Neural cell (in vitro differentiated cells): ENCODE measurements at regions not wholly inside any gene's neighbourhood (a gene's known extent, or its start where the extent isn't known, plus 50 kb on each side); places are given as distances from the start of the nearest gene placed in this dataset.

Experiments used
- EP300 ChIP-seq: fragments of 450-650 bp; conservative IDR thresholded peaks from 2 replicates; pipeline ENCODE4 v1.6.1; 2014; ENCODE audit warnings: antibody characterized with exemption, mild to moderate bottlenecking, moderate library complexity; ENCODE audit not compliant: poor library complexity, severe bottlenecking
- EZH2 ChIP-seq: fragments of 200-600, 300-800 bp; shearing (Covaris generic), sonication (generic); IDR thresholded peaks from 2 replicates; pipeline ENCODE4 v1.6.1; 2014; ENCODE audit warnings: antibody characterized with exemption, low read length, borderline replicate concordance, mild to moderate bottlenecking; ENCODE audit not compliant: insufficient read depth, poor library complexity, severe bottlenecking
- MXI1 ChIP-seq: fragments of 450-650 bp; conservative IDR thresholded peaks from 2 replicates; pipeline ENCODE4 v1.6.1; 2014; ENCODE audit warnings: antibody characterized with exemption, mild to moderate bottlenecking; ENCODE audit not compliant: poor library complexity, severe bottlenecking
- POLR2AphosphoS5 ChIP-seq: IDR thresholded peaks from 2 replicates; pipeline ENCODE4 v1.6.1; 2012
- RAD21 ChIP-seq: fragments of 450-650 bp; conservative IDR thresholded peaks from 2 replicates; pipeline ENCODE4 v1.6.1; 2014; ENCODE audit warnings: antibody characterized with exemption, mild to moderate bottlenecking, moderate library complexity
- TAF1 ChIP-seq: IDR thresholded peaks from 2 replicates; pipeline ENCODE4 v1.6.1; 2012; ENCODE audit warnings: low read depth
- TF ChIP-seq, protein P1 (sequence below): fragments of 450-650 bp; IDR thresholded peaks from 2 replicates; pipeline ENCODE4 v1.5.1; 2014; ENCODE audit warnings: antibody characterized with exemption, mild to moderate bottlenecking, moderate library complexity; ENCODE audit not compliant: poor library complexity, severe bottlenecking
- TF ChIP-seq, protein P2 (sequence below): IDR thresholded peaks from 2 replicates; pipeline ENCODE4 v1.6.1; 2012; ENCODE audit warnings: borderline replicate concordance

DNA sequence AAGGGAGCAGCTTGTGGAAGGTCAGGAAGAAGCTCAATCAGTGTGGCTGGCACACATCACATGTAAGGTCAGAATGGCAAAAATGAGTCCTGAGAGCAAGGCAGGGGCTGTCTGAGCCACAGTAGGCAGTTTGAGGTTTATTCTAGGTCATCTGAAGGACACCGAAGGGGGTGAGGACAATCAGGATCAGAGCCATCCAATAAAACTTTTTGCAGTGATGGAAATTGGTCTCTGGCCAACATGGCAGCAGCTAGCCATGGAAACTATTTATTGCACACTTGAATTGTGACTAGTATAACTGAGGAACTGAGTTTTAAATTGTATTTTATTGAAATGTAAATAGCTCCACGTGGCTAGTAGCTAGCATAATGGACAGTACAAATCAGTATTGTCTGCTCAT lies 97.0 kb upstream of the CACNA1E start:
- TF ChIP-seq, protein P1, sequence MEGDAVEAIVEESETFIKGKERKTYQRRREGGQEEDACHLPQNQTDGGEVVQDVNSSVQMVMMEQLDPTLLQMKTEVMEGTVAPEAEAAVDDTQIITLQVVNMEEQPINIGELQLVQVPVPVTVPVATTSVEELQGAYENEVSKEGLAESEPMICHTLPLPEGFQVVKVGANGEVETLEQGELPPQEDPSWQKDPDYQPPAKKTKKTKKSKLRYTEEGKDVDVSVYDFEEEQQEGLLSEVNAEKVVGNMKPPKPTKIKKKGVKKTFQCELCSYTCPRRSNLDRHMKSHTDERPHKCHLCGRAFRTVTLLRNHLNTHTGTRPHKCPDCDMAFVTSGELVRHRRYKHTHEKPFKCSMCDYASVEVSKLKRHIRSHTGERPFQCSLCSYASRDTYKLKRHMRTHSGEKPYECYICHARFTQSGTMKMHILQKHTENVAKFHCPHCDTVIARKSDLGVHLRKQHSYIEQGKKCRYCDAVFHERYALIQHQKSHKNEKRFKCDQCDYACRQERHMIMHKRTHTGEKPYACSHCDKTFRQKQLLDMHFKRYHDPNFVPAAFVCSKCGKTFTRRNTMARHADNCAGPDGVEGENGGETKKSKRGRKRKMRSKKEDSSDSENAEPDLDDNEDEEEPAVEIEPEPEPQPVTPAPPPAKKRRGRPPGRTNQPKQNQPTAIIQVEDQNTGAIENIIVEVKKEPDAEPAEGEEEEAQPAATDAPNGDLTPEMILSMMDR, result no peak
- TF ChIP-seq EZH2, result no peak
- TF ChIP-seq, protein P2, sequence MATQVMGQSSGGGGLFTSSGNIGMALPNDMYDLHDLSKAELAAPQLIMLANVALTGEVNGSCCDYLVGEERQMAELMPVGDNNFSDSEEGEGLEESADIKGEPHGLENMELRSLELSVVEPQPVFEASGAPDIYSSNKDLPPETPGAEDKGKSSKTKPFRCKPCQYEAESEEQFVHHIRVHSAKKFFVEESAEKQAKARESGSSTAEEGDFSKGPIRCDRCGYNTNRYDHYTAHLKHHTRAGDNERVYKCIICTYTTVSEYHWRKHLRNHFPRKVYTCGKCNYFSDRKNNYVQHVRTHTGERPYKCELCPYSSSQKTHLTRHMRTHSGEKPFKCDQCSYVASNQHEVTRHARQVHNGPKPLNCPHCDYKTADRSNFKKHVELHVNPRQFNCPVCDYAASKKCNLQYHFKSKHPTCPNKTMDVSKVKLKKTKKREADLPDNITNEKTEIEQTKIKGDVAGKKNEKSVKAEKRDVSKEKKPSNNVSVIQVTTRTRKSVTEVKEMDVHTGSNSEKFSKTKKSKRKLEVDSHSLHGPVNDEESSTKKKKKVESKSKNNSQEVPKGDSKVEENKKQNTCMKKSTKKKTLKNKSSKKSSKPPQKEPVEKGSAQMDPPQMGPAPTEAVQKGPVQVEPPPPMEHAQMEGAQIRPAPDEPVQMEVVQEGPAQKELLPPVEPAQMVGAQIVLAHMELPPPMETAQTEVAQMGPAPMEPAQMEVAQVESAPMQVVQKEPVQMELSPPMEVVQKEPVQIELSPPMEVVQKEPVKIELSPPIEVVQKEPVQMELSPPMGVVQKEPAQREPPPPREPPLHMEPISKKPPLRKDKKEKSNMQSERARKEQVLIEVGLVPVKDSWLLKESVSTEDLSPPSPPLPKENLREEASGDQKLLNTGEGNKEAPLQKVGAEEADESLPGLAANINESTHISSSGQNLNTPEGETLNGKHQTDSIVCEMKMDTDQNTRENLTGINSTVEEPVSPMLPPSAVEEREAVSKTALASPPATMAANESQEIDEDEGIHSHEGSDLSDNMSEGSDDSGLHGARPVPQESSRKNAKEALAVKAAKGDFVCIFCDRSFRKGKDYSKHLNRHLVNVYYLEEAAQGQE, result no peak
- no peak for TF ChIP-seq TAF1
- TF ChIP-seq RAD21, result no peak
- no peak for TF ChIP-seq EP300
- no peak for TF ChIP-seq MXI1
- TF ChIP-seq POLR2AphosphoS5, result no peak
